Esophagus squamous epithelium (tissue), 4 donors: ENCODE measurements at regions not wholly inside any gene's neighbourhood (a gene's known extent, or its start where the extent isn't known, plus 50 kb on each side); places are given as distances from the start of the nearest gene placed in this dataset.

Experiments
- POLR2A ChIP-seq, 4 donors: fragments of 450-650 bp; IDR thresholded peaks; one replicate each; pipeline ENCODE4 v1.6.1; 2017; ENCODE audit warnings: antibody characterized with exemption in 4 of 4, mild to moderate bottlenecking in 4 of 4, moderate library complexity in 3 of 4
- TF ChIP-seq, protein P1 (sequence below), 6 experiments: fragments of 450-650 bp in 4 of 6; fragments of 200-600 bp in 2 of 6; sonication (generic) in 2 of 6; IDR thresholded peaks; one replicate each; pipeline ENCODE4 v1.5.1; 2016 to 2019; ENCODE audit warnings: antibody characterized with exemption in 6 of 6, mild to moderate bottlenecking in 4 of 6, moderate library complexity in 4 of 6

DNA sequence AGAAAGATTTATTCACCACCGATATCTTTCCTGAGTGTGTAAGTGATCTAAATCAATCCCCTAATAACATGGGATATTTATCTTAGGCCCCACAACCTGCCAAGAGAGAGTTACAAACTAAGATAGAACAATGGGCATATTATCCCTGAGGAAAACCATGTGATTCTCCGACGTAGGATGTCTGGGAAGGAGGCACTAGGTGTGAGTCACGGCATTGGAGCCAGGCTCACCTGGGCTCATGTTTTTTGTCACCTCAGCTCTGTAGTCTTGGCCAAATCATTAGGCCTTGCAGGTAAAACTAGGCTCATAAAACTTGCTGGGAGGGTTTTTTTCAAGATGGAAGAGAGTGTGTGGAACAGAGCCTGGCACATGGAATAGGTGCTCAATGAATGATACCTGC is 129.7 kb upstream of the PLEKHG7 start:
- TF ChIP-seq, protein P1, sequence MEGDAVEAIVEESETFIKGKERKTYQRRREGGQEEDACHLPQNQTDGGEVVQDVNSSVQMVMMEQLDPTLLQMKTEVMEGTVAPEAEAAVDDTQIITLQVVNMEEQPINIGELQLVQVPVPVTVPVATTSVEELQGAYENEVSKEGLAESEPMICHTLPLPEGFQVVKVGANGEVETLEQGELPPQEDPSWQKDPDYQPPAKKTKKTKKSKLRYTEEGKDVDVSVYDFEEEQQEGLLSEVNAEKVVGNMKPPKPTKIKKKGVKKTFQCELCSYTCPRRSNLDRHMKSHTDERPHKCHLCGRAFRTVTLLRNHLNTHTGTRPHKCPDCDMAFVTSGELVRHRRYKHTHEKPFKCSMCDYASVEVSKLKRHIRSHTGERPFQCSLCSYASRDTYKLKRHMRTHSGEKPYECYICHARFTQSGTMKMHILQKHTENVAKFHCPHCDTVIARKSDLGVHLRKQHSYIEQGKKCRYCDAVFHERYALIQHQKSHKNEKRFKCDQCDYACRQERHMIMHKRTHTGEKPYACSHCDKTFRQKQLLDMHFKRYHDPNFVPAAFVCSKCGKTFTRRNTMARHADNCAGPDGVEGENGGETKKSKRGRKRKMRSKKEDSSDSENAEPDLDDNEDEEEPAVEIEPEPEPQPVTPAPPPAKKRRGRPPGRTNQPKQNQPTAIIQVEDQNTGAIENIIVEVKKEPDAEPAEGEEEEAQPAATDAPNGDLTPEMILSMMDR (IDR thresholded peaks at IDR 0.05) = no peak
- TF ChIP-seq POLR2A (IDR thresholded peaks at IDR 0.05) = no peak
